ENCODE measurements at regions not wholly inside any gene's neighbourhood (a gene's known extent, or its start where the extent isn't known, plus 50 kb on each side); places are given as distances from the start of the nearest gene placed in this dataset.

- H3K27ac Mint-ChIP-seq: no peak overlapping the region
These were observed 212.5 kb upstream of the CXorf66 start for GRCh38 chrX:140177821-140178220.

GRCh38 chrX:140172401-140172800 is 207.1 kb upstream of the CXorf66 start:
- TF ChIP-seq CTCF (conservative IDR thresholded peaks at IDR 0.05): no peak
- H3K4me3 ChIP-seq (ENCODE audit: low read length): no peak overlapping the region
- no peak overlapping the region for H3K27ac Mint-ChIP-seq
- no peaks in the 10 kb centered on the region for H3K4me1 ChIP-seq (ENCODE audit: control insufficient read depth, insufficient read depth, low read length)
- no peaks in the 10 kb centered on the region for H3K36me3 ChIP-seq (ENCODE audit: control insufficient read depth, insufficient read depth, low read length)
- no peak overlapping the region for H3K27ac ChIP-seq (ENCODE audit: low read depth, low read length)
- WGBS, 2 experiments (ENCODE audit: insufficient coverage in 1 of 2, insufficient read length in 1 of 2): 100% methylated on average over 1 to 2 of the region's 2 CpGs
- no peaks in the 10 kb centered on the region for H3K36me3 Mint-ChIP-seq (ENCODE audit: low read depth)
- peaks cover 2% of the 10 kb centered on the region for H3K27me3 Mint-ChIP-seq (ENCODE audit: insufficient read depth)
- no peaks in the 10 kb centered on the region for H3K27me3 ChIP-seq (ENCODE audit: control insufficient read depth, insufficient read depth, low read length, poor library complexity, severe bottlenecking)
- H3K9me3 Mint-ChIP-seq: peaks cover 20% of the 10 kb centered on the region
- no peak for DNase-seq
- H3K4me1 Mint-ChIP-seq: peaks cover 6% of the 10 kb centered on the region
- no peak overlapping the region for H3K4me3 Mint-ChIP-seq
- H3K9ac ChIP-seq (ENCODE audit: extremely low read depth, low read length, poor library complexity, severe bottlenecking): no peak overlapping the region
- no peaks in the 10 kb centered on the region for H3K9me3 ChIP-seq (ENCODE audit: control insufficient read depth, low read length)

More at GRCh38 chrX:140177821-140178220, 212.5 kb upstream of the CXorf66 start:
- 61 to 65% methylated on average over 2 to 3 of the region's 3 CpGs for WGBS, 2 experiments (ENCODE audit: insufficient coverage in 1 of 2, insufficient read length in 1 of 2)
- no peaks in the 10 kb centered on the region for H3K27me3 Mint-ChIP-seq (ENCODE audit: insufficient read depth)
- H3K9me3 Mint-ChIP-seq: peaks cover 5% of the 10 kb centered on the region
- Histone ChIP-seq H3K36me3 (ENCODE audit: control insufficient read depth, insufficient read depth, low read length) (no peaks in the 10 kb centered on the region), H3K9me3 (ENCODE audit: control insufficient read depth, low read length) (no peaks in the 10 kb centered on the region), H3K9ac (ENCODE audit: extremely low read depth, low read length, poor library complexity, severe bottlenecking) (no peak overlapping the region), H3K27ac (ENCODE audit: low read depth, low read length) (no peak overlapping the region), H3K4me1 (ENCODE audit: control insufficient read depth, insufficient read depth, low read length) (no peaks in the 10 kb centered on the region), H3K27me3 (ENCODE audit: control insufficient read depth, insufficient read depth, low read length, poor library complexity, severe bottlenecking) (no peaks in the 10 kb centered on the region), H3K4me3 (ENCODE audit: low read length) (no peak overlapping the region)
- H3K4me1 Mint-ChIP-seq: peaks cover 5% of the 10 kb centered on the region
- H3K36me3 Mint-ChIP-seq (ENCODE audit: low read depth): no peaks in the 10 kb centered on the region
- TF ChIP-seq CTCF (conservative IDR thresholded peaks at IDR 0.05): no peak
- H3K4me3 Mint-ChIP-seq: no peak overlapping the region
- no peak for DNase-seq

GRCh38 chrX:140167551-140167950 is 202.2 kb upstream of the CXorf66 start:
- Mint-ChIP-seq H3K9me3 (peaks cover 11% of the 10 kb centered on the region), H3K4me3 (no peak overlapping the region), H3K4me1 (peaks cover 2% of the 10 kb centered on the region), H3K36me3 (ENCODE audit: low read depth) (no peaks in the 10 kb centered on the region), H3K27me3 (ENCODE audit: insufficient read depth) (peaks cover 4% of the 10 kb centered on the region), H3K27ac (no peak overlapping the region)
- no peaks in the 10 kb centered on the region for H3K36me3 ChIP-seq (ENCODE audit: control insufficient read depth, insufficient read depth, low read length)
- WGBS, 2 experiments (ENCODE audit: insufficient coverage in 1 of 2, insufficient read length in 1 of 2): 77% methylated on average over 2 of the region's 2 CpGs; no CpG with 5 or more reads in 1 of the 2 experiments
- DNase-seq: no peak
- H3K9ac ChIP-seq (ENCODE audit: extremely low read depth, low read length, poor library complexity, severe bottlenecking): no peak overlapping the region
- H3K27me3 ChIP-seq (ENCODE audit: control insufficient read depth, insufficient read depth, low read length, poor library complexity, severe bottlenecking): no peaks in the 10 kb centered on the region
- H3K9me3 ChIP-seq (ENCODE audit: control insufficient read depth, low read length): no peaks in the 10 kb centered on the region
- no peak overlapping the region for H3K4me3 ChIP-seq (ENCODE audit: low read length)
- no peaks in the 10 kb centered on the region for H3K4me1 ChIP-seq (ENCODE audit: control insufficient read depth, insufficient read depth, low read length)
- TF ChIP-seq CTCF (conservative IDR thresholded peaks at IDR 0.05): no peak
- H3K27ac ChIP-seq (ENCODE audit: low read depth, low read length): no peak overlapping the region

All from endodermal cell (in vitro differentiated cells).